Neural progenitor cell (in vitro differentiated cells): ENCODE measurements at regions not wholly inside any gene's neighbourhood (a gene's known extent, or its start where the extent isn't known, plus 50 kb on each side); places are given as distances from the start of the nearest gene placed in this dataset.
A peak's percentile ranks its signal among the peaks of the same experiment; 100 is the strongest.

ENCODE experiments used
- DNase-seq: peaks from one replicate; pipeline ENCODE4 v3.0.0-alpha.2; 2016; ENCODE audit warnings: low spot score
- H2AFZ ChIP-seq: fragments of 200-600 bp; sonication (generic); replicated peaks from 2 replicates; pipeline ENCODE4 v1.6.1; 2016; ENCODE audit warnings: antibody characterized with exemption
- H3F3A ChIP-seq: fragments of 200-600 bp; sonication (generic); 2 replicates; pipeline ENCODE4 v1.6.1; 2016; ENCODE audit warnings: antibody characterized with exemption, low read depth
- H3K27ac ChIP-seq: fragments of 200-600 bp; sonication (generic); 2 replicates; pipeline ENCODE4 v1.5.1; 2016; ENCODE audit warnings: mild to moderate bottlenecking
- H3K27me3 ChIP-seq: fragments of 200-600 bp; sonication (generic); 2 replicates; pipeline ENCODE4 v1.6.1; 2016; ENCODE audit warnings: mild to moderate bottlenecking, moderate library complexity
- H3K36me3 ChIP-seq: fragments of 200-600 bp; sonication (generic); 2 replicates; pipeline ENCODE4 v1.5.1; 2016
- H3K4me1 ChIP-seq: fragments of 200-600 bp; sonication (generic); 2 replicates; pipeline ENCODE4 v1.6.1; 2016; ENCODE audit warnings: mixed run types
- H3K4me2 ChIP-seq: fragments of 200-600 bp; sonication (generic); 2 replicates; pipeline ENCODE4 v1.6.1; 2016
- H3K4me3 ChIP-seq: fragments of 200-600 bp; sonication (generic); 2 replicates; pipeline ENCODE4 v1.5.1; 2016
- H3K79me2 ChIP-seq: fragments of 200-600 bp; sonication (generic); 2 replicates; pipeline ENCODE4 v1.6.1; 2016; ENCODE audit warnings: low read depth
- H3K9ac ChIP-seq: fragments of 200-600 bp; sonication (generic); 2 replicates; pipeline ENCODE4 v1.6.1; 2016
- H3K9me3 ChIP-seq: fragments of 200-600 bp; sonication (generic); 2 replicates; pipeline ENCODE4 v1.5.1; 2016; ENCODE audit warnings: low read depth
- H4K20me1 ChIP-seq: fragments of 200-600 bp; sonication (generic); 2 replicates; pipeline ENCODE4 v1.6.1; 2016; ENCODE audit warnings: low read depth
- H3K27ac Mint-ChIP-seq: 3 replicates; pipeline ENCODE4 v1.8.0; 2021; ENCODE audit warnings: mixed read lengths
- H3K27me3 Mint-ChIP-seq: 2 replicates; pipeline ENCODE4 v1.8.0; 2022; ENCODE audit warnings: low read depth, mild to moderate bottlenecking, inconsistent platforms, moderate library complexity, mixed read lengths; ENCODE audit not compliant: insufficient read depth
- H3K36me3 Mint-ChIP-seq: 3 replicates; pipeline ENCODE4 v1.8.0; 2021; ENCODE audit warnings: mixed read lengths
- H3K4me1 Mint-ChIP-seq: 3 replicates; pipeline ENCODE4 v1.8.0; 2021; ENCODE audit warnings: mixed read lengths
- H3K4me3 Mint-ChIP-seq: 3 replicates; pipeline ENCODE4 v1.8.0; 2021; ENCODE audit warnings: mild to moderate bottlenecking, moderate library complexity, mixed read lengths
- H3K9me3 Mint-ChIP-seq: 3 replicates; pipeline ENCODE4 v1.8.0; 2020; ENCODE audit warnings: mixed read lengths
- EZH2 ChIP-seq: fragments of 200-600 bp; sonication (generic); IDR thresholded peaks from 2 replicates; pipeline ENCODE4 v1.6.1; 2017; ENCODE audit warnings: antibody characterized with exemption, mild to moderate bottlenecking, moderate library complexity
- EZH2phosphoT487 ChIP-seq: fragments of 200-600 bp; sonication (generic); IDR thresholded peaks from 2 replicates; pipeline ENCODE4 v1.6.1; 2017; ENCODE audit warnings: antibody characterized with exemption
- TF ChIP-seq, protein P1 (sequence below): fragments of 200-600 bp; sonication (generic); IDR thresholded peaks from 2 replicates; pipeline ENCODE4 v1.5.1; 2017; ENCODE audit warnings: antibody characterized with exemption, mild to moderate bottlenecking

DNA sequence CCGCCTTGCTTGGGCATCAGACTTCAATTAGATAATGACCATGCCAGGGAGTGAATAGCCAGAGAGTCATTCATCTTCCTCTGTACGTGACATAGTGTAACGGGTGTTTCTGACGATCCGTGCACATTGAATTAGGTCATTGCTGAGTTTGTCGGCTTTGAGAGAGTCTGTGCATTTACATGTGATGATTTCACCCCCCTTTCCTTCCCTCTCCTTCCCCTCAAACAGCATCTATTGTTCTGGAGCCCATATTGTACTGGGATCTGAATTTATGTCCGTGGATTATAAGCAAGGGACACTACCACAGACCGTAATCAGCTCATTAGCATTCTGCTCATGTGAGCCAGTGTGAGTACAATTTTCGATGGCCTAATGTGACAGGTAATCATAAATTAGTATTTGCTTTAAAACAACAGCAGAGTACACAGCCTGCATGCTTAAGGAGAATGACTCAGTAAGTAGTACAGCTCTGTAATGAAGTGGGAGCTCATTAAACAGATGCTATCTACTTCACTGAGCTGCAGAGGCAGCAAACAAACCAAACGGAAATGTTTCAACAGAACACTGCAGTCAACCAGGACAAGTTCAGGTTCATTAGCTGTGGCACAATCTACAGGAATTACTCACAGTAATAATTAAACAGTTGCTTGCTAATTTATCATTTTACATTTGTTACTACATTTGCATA is 302.1 kb downstream of the CSNK1G3 start:
- H3K4me3 Mint-ChIP-seq = peak overlapping the region; percentile 51
- H3K4me2 ChIP-seq = no peak overlapping the region

GRCh38 chr5:123813264-123813663 is 301.3 kb downstream of the CSNK1G3 start:
- H3K27ac Mint-ChIP-seq = peak overlapping the region; percentile 61
- no peaks in the 10 kb centered on the region for H3K36me3 ChIP-seq
- no peak for DNase-seq
- no peak overlapping the region for H3K9ac ChIP-seq
- H3K9me3 Mint-ChIP-seq = no peaks in the 10 kb centered on the region
- no peak overlapping the region for H2AFZ ChIP-seq
- no peak for TF ChIP-seq EZH2phosphoT487
- TF ChIP-seq, protein P1, sequence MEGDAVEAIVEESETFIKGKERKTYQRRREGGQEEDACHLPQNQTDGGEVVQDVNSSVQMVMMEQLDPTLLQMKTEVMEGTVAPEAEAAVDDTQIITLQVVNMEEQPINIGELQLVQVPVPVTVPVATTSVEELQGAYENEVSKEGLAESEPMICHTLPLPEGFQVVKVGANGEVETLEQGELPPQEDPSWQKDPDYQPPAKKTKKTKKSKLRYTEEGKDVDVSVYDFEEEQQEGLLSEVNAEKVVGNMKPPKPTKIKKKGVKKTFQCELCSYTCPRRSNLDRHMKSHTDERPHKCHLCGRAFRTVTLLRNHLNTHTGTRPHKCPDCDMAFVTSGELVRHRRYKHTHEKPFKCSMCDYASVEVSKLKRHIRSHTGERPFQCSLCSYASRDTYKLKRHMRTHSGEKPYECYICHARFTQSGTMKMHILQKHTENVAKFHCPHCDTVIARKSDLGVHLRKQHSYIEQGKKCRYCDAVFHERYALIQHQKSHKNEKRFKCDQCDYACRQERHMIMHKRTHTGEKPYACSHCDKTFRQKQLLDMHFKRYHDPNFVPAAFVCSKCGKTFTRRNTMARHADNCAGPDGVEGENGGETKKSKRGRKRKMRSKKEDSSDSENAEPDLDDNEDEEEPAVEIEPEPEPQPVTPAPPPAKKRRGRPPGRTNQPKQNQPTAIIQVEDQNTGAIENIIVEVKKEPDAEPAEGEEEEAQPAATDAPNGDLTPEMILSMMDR = no peak
- no peak overlapping the region for H3K4me3 ChIP-seq
- H3K4me1 ChIP-seq = peaks cover 56% of the 10 kb centered on the region
- H3K4me2 ChIP-seq = no peak overlapping the region
- no peaks in the 10 kb centered on the region for H3K9me3 ChIP-seq
- no peaks in the 10 kb centered on the region for H3K36me3 Mint-ChIP-seq
- H3K27ac ChIP-seq = no peak overlapping the region
- no peaks in the 10 kb centered on the region for H4K20me1 ChIP-seq
- no peaks in the 10 kb centered on the region for H3K79me2 ChIP-seq
- no peak overlapping the region for H3K4me3 Mint-ChIP-seq
- peaks cover 7% of the 10 kb centered on the region for H3F3A ChIP-seq
- H3K4me1 Mint-ChIP-seq = peaks cover 73% of the 10 kb centered on the region
- H3K27me3 Mint-ChIP-seq = peaks cover 2% of the 10 kb centered on the region
- no peaks in the 10 kb centered on the region for H3K27me3 ChIP-seq

More for the DNA sequence above, 302.1 kb downstream of the CSNK1G3 start:
- Mint-ChIP-seq H3K4me1 (peaks cover 65% of the 10 kb centered on the region), H3K27ac (peak overlapping the region; percentile 78), H3K9me3 (no peaks in the 10 kb centered on the region), H3K27me3 (peaks cover 2% of the 10 kb centered on the region), H3K36me3 (no peaks in the 10 kb centered on the region)
- Histone ChIP-seq H3K79me2 (no peaks in the 10 kb centered on the region), H3K9me3 (no peaks in the 10 kb centered on the region), H3K36me3 (no peaks in the 10 kb centered on the region), H2AFZ (no peak overlapping the region), H3K4me3 (no peak overlapping the region), H3K4me1 (peaks cover 47% of the 10 kb centered on the region), H3F3A (peaks cover 7% of the 10 kb centered on the region), H3K27me3 (no peaks in the 10 kb centered on the region), H3K9ac (no peak overlapping the region), H4K20me1 (no peaks in the 10 kb centered on the region), H3K27ac (no peak overlapping the region)
- no peak for TF ChIP-seq EZH2
- TF ChIP-seq EZH2phosphoT487 = no peak
- TF ChIP-seq, protein P1 = no peak
- no peak for DNase-seq

DNA sequence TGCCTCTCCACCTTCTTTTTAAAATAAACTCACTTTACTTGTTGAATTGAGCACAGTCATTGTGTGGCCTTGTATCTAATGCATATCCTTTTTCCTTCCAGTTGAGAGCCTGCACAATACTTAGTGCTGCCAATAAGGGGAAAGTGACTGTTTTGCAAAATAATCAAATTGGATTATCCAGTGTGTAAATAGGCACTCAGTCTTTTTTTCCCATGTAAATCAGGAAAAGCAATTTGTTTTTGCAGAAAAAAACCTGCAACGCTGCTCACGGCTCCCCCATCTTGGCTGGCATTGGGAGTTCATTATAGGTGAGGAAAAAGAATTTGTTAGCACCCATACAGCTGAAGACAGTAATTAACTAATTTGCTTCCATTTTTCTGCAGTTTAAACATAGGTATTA is 299.9 kb downstream of the CSNK1G3 start:
- peaks cover 70% of the 10 kb centered on the region for H3K4me1 ChIP-seq
- peak overlapping the region; percentile 34 for H3K27ac Mint-ChIP-seq

More for the DNA sequence above, 299.9 kb downstream of the CSNK1G3 start:
- Histone ChIP-seq H3F3A (peaks cover 7% of the 10 kb centered on the region), H3K4me2 (peak overlapping the region; percentile 40), H3K4me3 (no peak overlapping the region), H2AFZ (no peak overlapping the region), H3K79me2 (no peaks in the 10 kb centered on the region), H3K36me3 (no peaks in the 10 kb centered on the region), H3K9ac (no peak overlapping the region), H4K20me1 (no peaks in the 10 kb centered on the region), H3K27me3 (no peaks in the 10 kb centered on the region), H3K9me3 (no peaks in the 10 kb centered on the region), H3K27ac (no peak overlapping the region)
- no peaks in the 10 kb centered on the region for H3K9me3 Mint-ChIP-seq
- H3K4me1 Mint-ChIP-seq = peaks cover 86% of the 10 kb centered on the region
- peaks cover 2% of the 10 kb centered on the region for H3K27me3 Mint-ChIP-seq
- TF ChIP-seq, protein P1 = no peak
- TF ChIP-seq EZH2 (no peak), EZH2phosphoT487 (no peak)
- DNase-seq = no peak
- H3K36me3 Mint-ChIP-seq = no peaks in the 10 kb centered on the region
- no peak overlapping the region for H3K4me3 Mint-ChIP-seq
